ENCODE measurements at regions not wholly inside any gene's neighbourhood (a gene's known extent, or its start where the extent isn't known, plus 50 kb on each side); places are given as distances from the start of the nearest gene placed in this dataset.

DNA sequence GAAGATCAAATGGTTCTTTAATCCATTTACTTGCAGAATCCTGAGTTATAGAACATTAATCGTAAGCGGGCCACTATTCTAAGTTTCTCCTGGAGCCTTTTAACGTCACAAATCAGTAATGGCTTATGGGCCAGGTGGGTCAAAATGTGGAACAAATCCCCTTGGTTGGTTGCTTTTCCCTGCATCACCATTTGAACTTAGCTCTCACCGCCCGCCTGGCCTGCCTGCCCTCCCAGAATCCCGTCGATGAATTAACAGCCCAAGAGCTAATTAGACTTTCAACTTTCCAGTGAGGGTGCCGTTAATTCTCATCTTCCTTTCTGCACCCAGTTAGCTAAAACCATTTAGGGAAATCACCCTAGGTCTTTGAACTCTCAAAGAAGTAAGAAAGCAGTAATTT is 205.5 kb downstream of the RNF152 start (continued):
- TF ChIP-seq, protein P1, sequence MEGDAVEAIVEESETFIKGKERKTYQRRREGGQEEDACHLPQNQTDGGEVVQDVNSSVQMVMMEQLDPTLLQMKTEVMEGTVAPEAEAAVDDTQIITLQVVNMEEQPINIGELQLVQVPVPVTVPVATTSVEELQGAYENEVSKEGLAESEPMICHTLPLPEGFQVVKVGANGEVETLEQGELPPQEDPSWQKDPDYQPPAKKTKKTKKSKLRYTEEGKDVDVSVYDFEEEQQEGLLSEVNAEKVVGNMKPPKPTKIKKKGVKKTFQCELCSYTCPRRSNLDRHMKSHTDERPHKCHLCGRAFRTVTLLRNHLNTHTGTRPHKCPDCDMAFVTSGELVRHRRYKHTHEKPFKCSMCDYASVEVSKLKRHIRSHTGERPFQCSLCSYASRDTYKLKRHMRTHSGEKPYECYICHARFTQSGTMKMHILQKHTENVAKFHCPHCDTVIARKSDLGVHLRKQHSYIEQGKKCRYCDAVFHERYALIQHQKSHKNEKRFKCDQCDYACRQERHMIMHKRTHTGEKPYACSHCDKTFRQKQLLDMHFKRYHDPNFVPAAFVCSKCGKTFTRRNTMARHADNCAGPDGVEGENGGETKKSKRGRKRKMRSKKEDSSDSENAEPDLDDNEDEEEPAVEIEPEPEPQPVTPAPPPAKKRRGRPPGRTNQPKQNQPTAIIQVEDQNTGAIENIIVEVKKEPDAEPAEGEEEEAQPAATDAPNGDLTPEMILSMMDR (IDR thresholded peaks at IDR 0.05): no peak

DNA sequence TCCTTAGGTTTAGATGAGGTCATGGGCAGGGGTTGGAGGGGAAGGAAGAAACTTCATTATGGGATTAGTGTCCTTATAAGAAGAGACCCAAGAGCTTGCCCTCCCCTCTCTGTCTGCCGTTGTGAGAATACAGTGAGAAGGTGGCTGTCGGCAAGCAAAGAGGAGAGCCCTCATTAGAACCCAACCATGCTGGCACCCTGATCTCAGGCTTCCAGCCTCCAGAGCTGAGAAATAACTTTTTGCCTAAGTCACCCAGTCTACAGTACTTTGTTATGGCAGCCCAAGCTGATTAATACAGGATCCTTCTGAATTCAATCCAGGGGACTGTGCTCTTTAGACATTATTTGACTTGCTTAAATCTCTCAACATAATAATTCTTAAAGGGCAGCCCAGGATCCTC is 209.0 kb downstream of the RNF152 start:
- no peaks in the 10 kb centered on the region for H3K36me3 ChIP-seq (replicated peaks in 1 of 2; ENCODE audit: control insufficient read depth in 1 of 2, insufficient read depth in 2 of 2, low read length in 1 of 2)
- POLR2A ChIA-PET: no interaction called here

DNA sequence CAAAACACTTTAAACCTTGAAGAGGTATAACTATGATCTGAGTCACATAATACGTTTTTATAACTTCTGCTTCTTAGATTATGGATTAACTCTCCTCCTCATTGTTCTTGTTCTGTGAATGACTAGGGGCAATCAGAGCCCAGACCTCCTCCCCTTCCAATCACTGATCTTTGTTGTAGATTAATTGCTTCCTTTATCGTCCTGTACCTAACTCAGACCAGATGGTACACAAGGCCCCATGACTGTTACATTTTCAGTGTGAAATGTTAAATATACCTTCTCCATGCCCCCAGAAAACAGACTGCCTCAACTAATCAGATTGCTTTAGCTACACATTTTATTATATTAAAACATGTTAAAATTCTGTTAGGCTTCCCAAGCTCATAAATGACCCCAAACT is 211.7 kb downstream of the RNF152 start:
- no peaks in the 10 kb centered on the region for H3K79me2 ChIP-seq (ENCODE audit: insufficient read depth)
- H2AFZ ChIP-seq (ENCODE audit: low read depth): no peak overlapping the region
- peak; percentile 51 for DNase-seq
- TF ChIP-seq, protein P2, sequence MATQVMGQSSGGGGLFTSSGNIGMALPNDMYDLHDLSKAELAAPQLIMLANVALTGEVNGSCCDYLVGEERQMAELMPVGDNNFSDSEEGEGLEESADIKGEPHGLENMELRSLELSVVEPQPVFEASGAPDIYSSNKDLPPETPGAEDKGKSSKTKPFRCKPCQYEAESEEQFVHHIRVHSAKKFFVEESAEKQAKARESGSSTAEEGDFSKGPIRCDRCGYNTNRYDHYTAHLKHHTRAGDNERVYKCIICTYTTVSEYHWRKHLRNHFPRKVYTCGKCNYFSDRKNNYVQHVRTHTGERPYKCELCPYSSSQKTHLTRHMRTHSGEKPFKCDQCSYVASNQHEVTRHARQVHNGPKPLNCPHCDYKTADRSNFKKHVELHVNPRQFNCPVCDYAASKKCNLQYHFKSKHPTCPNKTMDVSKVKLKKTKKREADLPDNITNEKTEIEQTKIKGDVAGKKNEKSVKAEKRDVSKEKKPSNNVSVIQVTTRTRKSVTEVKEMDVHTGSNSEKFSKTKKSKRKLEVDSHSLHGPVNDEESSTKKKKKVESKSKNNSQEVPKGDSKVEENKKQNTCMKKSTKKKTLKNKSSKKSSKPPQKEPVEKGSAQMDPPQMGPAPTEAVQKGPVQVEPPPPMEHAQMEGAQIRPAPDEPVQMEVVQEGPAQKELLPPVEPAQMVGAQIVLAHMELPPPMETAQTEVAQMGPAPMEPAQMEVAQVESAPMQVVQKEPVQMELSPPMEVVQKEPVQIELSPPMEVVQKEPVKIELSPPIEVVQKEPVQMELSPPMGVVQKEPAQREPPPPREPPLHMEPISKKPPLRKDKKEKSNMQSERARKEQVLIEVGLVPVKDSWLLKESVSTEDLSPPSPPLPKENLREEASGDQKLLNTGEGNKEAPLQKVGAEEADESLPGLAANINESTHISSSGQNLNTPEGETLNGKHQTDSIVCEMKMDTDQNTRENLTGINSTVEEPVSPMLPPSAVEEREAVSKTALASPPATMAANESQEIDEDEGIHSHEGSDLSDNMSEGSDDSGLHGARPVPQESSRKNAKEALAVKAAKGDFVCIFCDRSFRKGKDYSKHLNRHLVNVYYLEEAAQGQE (IDR thresholded peaks at IDR 0.05; ENCODE audit: low read depth, low read length): no peak
- peak in 1 of 2 experiments; percentile 78; a peak in 2 of 4 replicates for TF ChIP-seq EP300 (IDR thresholded peaks at IDR 0.05; ENCODE audit: borderline replicate concordance in 1 of 2, low read depth in 1 of 2, low read length in 1 of 2)
- TF ChIP-seq GATA2 (CRISPR knock-in tag; IDR thresholded peaks at IDR 0.05): peak; percentile 82
- peak; percentile 43 for TF ChIP-seq CHD2 (IDR thresholded peaks at IDR 0.05; ENCODE audit: low read length, partially characterized antibody)
- TF ChIP-seq, protein P3, sequence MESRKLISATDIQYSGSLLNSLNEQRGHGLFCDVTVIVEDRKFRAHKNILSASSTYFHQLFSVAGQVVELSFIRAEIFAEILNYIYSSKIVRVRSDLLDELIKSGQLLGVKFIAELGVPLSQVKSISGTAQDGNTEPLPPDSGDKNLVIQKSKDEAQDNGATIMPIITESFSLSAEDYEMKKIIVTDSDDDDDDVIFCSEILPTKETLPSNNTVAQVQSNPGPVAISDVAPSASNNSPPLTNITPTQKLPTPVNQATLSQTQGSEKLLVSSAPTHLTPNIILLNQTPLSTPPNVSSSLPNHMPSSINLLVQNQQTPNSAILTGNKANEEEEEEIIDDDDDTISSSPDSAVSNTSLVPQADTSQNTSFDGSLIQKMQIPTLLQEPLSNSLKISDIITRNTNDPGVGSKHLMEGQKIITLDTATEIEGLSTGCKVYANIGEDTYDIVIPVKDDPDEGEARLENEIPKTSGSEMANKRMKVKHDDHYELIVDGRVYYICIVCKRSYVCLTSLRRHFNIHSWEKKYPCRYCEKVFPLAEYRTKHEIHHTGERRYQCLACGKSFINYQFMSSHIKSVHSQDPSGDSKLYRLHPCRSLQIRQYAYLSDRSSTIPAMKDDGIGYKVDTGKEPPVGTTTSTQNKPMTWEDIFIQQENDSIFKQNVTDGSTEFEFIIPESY (IDR thresholded peaks at IDR 0.05; ENCODE audit: borderline replicate concordance, low read depth): no peak
- peak; percentile 85; the same call in 1 of the 2 replicates for TF ChIP-seq RCOR1 (IDR thresholded peaks at IDR 0.05; ENCODE audit: low read length)
- TF ChIP-seq, protein P4, sequence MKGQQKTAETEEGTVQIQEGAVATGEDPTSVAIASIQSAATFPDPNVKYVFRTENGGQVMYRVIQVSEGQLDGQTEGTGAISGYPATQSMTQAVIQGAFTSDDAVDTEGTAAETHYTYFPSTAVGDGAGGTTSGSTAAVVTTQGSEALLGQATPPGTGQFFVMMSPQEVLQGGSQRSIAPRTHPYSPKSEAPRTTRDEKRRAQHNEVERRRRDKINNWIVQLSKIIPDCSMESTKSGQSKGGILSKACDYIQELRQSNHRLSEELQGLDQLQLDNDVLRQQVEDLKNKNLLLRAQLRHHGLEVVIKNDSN (IDR thresholded peaks at IDR 0.05; ENCODE audit: borderline replicate concordance, low read depth): no peak
- H3K4me1 ChIP-seq (ENCODE audit: control insufficient read depth in 1 of 2, insufficient read depth in 2 of 2, low read depth in 1 of 2, low read length in 1 of 2): no peaks in the 10 kb centered on the region; a peak in 1 of 4 replicates
- H3K4me3 ChIP-seq (ENCODE audit: low read depth in 2 of 2, low read length in 1 of 2): no peak overlapping the region
- H4K20me1 ChIP-seq (ENCODE audit: insufficient read depth): no peaks in the 10 kb centered on the region
- H3K9me2 ChIP-seq: no peaks in the 10 kb centered on the region
- H3K27ac ChIP-seq (ENCODE audit: low read depth in 2 of 2, low read length in 1 of 2): no peak overlapping the region; a peak in 1 of 4 replicates
- peaks cover 4% of the 10 kb centered on the region for H3F3A ChIP-seq (replicated peaks; ENCODE audit: insufficient read depth)
- 43% methylated on average over 2 of the region's 2 CpGs for WGBS (ENCODE audit: low lambda C conversion rate)
- ChIA-PET CTCF (interaction anchor here (0.8 to 1.1 kb wide), 2 partner anchors 16 to 213 kb away, joined by 3 read pairs; no protein-coding TSS in a partner anchor), POLR2A (no interaction called here)
- H3K9me3 ChIP-seq: no peaks in the 10 kb centered on the region; the same call in 1 of the 2 replicates
- H3K36me3 ChIP-seq (replicated peaks in 1 of 2; ENCODE audit: control insufficient read depth in 1 of 2, insufficient read depth in 2 of 2, low read length in 1 of 2): no peaks in the 10 kb centered on the region
- no peak overlapping the region for H3K9ac ChIP-seq
- H3K27me3 ChIP-seq (ENCODE audit: insufficient read depth): no peaks in the 10 kb centered on the region
- no peak overlapping the region for H3K4me2 ChIP-seq

More for the DNA sequence above, 209.0 kb downstream of the RNF152 start:
- DNase-seq: no peak
- Histone ChIP-seq H3K4me3 (ENCODE audit: low read depth in 2 of 2, low read length in 1 of 2) (no peak overlapping the region), H4K20me1 (ENCODE audit: insufficient read depth) (no peaks in the 10 kb centered on the region), H3K9me2 (no peaks in the 10 kb centered on the region), H3K4me1 (ENCODE audit: control insufficient read depth in 1 of 2, insufficient read depth in 2 of 2, low read depth in 1 of 2, low read length in 1 of 2) (no peaks in the 10 kb centered on the region; a peak in 1 of 4 replicates), H3K9me3 (no peaks in the 10 kb centered on the region; the same call in 1 of the 2 replicates), H2AFZ (ENCODE audit: low read depth) (no peak overlapping the region), H3K27ac (ENCODE audit: low read depth in 2 of 2, low read length in 1 of 2) (no peak overlapping the region), H3F3A (replicated peaks; ENCODE audit: insufficient read depth) (no peaks in the 10 kb centered on the region), H3K27me3 (ENCODE audit: insufficient read depth) (no peaks in the 10 kb centered on the region), H3K79me2 (ENCODE audit: insufficient read depth) (no peaks in the 10 kb centered on the region), H3K4me2 (no peak overlapping the region), H3K9ac (no peak overlapping the region)
- TF ChIP-seq YY1 (IDR thresholded peaks at IDR 0.05; ENCODE audit: low read depth): no peak
- no peak for TF ChIP-seq NFIC (IDR thresholded peaks at IDR 0.05; ENCODE audit: borderline replicate concordance)
- no peak for TF ChIP-seq FOSL2 (IDR thresholded peaks at IDR 0.05; ENCODE audit: borderline replicate concordance, low read depth)
- TF ChIP-seq, protein P5, sequence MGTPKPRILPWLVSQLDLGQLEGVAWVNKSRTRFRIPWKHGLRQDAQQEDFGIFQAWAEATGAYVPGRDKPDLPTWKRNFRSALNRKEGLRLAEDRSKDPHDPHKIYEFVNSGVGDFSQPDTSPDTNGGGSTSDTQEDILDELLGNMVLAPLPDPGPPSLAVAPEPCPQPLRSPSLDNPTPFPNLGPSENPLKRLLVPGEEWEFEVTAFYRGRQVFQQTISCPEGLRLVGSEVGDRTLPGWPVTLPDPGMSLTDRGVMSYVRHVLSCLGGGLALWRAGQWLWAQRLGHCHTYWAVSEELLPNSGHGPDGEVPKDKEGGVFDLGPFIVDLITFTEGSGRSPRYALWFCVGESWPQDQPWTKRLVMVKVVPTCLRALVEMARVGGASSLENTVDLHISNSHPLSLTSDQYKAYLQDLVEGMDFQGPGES (IDR thresholded peaks at IDR 0.05; ENCODE audit: low read depth, low read length): no peak
- no peak for TF ChIP-seq FOXJ3 (CRISPR knock-in tag; IDR thresholded peaks at IDR 0.05)
- TF ChIP-seq, protein P6, sequence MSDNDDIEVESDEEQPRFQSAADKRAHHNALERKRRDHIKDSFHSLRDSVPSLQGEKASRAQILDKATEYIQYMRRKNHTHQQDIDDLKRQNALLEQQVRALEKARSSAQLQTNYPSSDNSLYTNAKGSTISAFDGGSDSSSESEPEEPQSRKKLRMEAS (IDR thresholded peaks at IDR 0.05; ENCODE audit: low read depth): no peak
- TF ChIP-seq NRF1 (IDR thresholded peaks at IDR 0.05; ENCODE audit: low read depth, low read length): no peak
- no peak for TF ChIP-seq RAD21 (IDR thresholded peaks at IDR 0.05; ENCODE audit: low read length)
- CTCF ChIA-PET: no interaction called here
- WGBS (ENCODE audit: low lambda C conversion rate): 74% methylated on average over 2 of the region's 2 CpGs

All from SK-N-SH (cell line).